ENCODE measurements at regions not wholly inside any gene's neighbourhood (a gene's known extent, or its start where the extent isn't known, plus 50 kb on each side); places are given as distances from the start of the nearest gene placed in this dataset.
"Not testable (repeated sequence)": the region's sequence is repeated elsewhere in the genome, so short reads cannot be mapped to it uniquely, and the experiment has no call there.

DNA sequence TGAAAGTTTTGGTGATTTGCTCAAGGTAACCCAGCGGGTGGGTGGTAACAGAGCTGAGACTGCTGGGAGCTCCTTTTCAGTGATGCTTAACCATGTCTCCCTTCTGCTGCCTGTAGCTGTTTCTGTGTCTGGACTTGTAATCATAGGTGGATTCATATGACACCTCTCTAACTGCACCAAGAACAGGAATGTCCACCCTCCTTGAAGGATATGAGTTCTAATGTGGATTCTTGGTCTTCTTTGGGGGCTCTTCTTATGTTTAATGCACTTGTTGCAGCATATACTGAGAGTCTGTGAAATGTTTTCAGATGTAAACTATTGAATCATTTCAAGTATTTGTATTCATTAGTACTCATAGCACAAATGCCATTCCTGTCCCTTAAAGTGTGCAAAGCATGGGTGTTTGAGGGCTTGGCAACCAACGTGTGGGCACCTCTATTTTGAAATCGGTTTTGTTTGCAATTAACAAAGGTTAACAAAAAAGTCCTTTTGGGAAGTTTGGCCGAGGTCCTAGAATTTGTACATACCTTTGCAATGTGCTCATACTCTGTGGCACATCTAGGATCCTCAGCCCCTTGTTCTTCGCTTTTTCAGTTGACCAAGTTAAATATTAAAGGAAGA lies 138.0 kb downstream of the SOX4 start:
- TF ChIP-seq, protein P1, sequence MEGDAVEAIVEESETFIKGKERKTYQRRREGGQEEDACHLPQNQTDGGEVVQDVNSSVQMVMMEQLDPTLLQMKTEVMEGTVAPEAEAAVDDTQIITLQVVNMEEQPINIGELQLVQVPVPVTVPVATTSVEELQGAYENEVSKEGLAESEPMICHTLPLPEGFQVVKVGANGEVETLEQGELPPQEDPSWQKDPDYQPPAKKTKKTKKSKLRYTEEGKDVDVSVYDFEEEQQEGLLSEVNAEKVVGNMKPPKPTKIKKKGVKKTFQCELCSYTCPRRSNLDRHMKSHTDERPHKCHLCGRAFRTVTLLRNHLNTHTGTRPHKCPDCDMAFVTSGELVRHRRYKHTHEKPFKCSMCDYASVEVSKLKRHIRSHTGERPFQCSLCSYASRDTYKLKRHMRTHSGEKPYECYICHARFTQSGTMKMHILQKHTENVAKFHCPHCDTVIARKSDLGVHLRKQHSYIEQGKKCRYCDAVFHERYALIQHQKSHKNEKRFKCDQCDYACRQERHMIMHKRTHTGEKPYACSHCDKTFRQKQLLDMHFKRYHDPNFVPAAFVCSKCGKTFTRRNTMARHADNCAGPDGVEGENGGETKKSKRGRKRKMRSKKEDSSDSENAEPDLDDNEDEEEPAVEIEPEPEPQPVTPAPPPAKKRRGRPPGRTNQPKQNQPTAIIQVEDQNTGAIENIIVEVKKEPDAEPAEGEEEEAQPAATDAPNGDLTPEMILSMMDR (IDR thresholded peaks at IDR 0.05; ENCODE audit: low read depth, low read length): no peak
- H3K4me3 ChIP-seq (ENCODE audit: low read depth, low read length): no peak overlapping the region
- peak; percentile 77 for DNase-seq (ENCODE audit: low read depth, low spot score)
- in situ Hi-C loops (cut with HindIII; ENCODE audit: low sequenced_read_pairs): no loop called here

DNA sequence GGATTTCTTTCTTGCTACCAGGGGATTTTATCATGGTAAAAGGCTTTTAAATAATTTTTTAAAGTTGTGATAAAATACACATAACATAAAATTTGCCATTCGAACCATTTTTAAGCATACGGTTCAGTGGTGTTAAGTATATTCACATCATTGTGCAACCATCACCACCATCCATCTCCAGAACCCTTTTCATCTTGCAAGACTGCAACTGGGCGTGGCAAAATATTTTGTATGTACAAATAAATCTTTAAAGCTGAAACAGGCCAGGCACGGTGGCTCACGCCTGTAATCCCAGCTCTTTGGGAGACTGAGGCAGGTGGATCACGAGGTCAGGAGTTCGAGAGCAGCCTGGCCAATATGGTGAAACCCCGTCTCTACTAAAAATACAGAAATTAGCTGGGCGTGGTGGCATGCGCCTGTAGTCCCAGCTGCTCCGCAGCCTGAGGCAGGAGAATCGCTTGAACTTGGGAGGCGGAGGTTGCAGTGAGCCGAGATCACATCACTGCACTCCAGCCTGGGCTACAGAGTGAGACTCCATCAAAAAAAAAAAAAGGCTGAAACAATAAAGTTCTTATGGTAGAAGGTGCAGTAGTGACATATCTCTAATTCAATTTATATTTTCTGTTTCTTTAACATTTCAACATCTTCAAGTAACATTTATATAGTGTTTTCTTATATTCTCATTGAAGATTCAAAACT lies 138.6 kb downstream of the SOX4 start:
- in situ Hi-C loops (cut with HindIII; ENCODE audit: low sequenced_read_pairs); H3K4me3 ChIP-seq (ENCODE audit: low read depth, low read length); DNase-seq (ENCODE audit: low read depth, low spot score): not testable (repeated sequence)

DNA sequence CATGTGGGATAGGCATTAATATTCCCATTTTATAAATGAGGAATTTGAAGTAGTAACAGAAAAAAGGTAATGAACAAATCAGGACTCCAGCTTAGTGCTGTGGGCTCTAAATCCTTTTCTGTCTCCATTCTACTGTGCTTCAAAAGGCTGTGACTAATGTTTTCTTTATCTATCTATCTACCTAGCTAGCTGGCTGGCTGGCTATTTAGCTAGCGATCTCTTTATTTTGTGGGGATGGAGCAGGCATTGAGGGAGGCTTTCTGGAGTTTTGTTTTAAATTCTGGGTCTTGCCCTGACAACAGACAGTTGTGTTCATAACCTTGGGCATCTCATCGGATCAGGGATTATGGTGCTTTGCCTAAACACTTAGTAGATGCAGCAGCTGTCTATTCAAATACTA lies 139.2 kb downstream of the SOX4 start:
- DNase-seq (ENCODE audit: low read depth, low spot score): peak; percentile 24
- no peak overlapping the region for H3K4me3 ChIP-seq (ENCODE audit: low read depth, low read length)
- TF ChIP-seq, protein P1 (IDR thresholded peaks at IDR 0.05; ENCODE audit: low read depth, low read length): no peak
- in situ Hi-C loops (cut with HindIII; ENCODE audit: low sequenced_read_pairs): no loop called here

DNA sequence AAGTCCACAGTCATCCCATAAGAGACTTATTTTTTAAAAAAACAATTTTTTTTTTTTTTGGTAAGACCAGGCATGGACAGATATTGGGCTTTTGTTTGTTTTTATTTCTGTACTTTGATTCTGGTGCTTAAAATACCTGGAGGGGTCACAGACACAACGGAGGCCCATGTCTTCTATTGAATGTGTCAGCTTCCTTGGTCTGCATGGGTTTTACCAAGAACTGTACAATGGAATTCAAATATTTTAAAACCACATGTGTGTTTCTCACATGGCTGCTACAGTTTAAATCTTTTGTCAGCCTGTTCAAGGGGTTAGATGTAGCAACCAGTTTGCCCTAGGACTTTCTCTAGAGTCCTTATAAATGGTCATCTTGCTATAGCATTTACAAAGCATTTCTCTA lies 139.8 kb downstream of the SOX4 start:
- in situ Hi-C loops (cut with HindIII; ENCODE audit: low sequenced_read_pairs): no loop called here
- peak; percentile 43 for DNase-seq (ENCODE audit: low read depth, low spot score)

DNA sequence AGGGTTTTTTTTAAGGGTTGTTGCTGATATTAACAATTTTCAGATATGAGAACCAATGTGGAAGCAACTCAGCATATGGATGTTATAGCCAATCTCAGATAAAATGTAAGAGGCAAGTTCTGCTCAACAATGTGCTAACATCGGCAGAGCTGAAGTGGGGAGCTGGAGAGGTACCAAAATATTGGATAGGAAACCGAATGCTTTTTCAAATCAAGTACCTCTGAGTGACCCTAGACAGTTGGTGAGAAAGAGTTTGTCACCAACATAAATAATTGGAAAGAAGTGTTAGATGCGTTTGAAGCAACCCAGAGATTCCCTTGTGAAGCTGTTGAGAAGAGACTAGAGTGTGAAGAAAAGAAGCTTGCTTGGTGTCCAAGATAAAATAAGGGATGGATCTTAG lies 140.7 kb downstream of the SOX4 start:
- in situ Hi-C loops (cut with HindIII; ENCODE audit: low sequenced_read_pairs): no loop called here
- no peak for DNase-seq (ENCODE audit: low read depth, low spot score)

More for the DNA sequence above, 139.8 kb downstream of the SOX4 start:
- H3K4me3 ChIP-seq (ENCODE audit: low read depth, low read length): no peak overlapping the region
- TF ChIP-seq, protein P1 (IDR thresholded peaks at IDR 0.05; ENCODE audit: low read depth, low read length): no peak

DNA sequence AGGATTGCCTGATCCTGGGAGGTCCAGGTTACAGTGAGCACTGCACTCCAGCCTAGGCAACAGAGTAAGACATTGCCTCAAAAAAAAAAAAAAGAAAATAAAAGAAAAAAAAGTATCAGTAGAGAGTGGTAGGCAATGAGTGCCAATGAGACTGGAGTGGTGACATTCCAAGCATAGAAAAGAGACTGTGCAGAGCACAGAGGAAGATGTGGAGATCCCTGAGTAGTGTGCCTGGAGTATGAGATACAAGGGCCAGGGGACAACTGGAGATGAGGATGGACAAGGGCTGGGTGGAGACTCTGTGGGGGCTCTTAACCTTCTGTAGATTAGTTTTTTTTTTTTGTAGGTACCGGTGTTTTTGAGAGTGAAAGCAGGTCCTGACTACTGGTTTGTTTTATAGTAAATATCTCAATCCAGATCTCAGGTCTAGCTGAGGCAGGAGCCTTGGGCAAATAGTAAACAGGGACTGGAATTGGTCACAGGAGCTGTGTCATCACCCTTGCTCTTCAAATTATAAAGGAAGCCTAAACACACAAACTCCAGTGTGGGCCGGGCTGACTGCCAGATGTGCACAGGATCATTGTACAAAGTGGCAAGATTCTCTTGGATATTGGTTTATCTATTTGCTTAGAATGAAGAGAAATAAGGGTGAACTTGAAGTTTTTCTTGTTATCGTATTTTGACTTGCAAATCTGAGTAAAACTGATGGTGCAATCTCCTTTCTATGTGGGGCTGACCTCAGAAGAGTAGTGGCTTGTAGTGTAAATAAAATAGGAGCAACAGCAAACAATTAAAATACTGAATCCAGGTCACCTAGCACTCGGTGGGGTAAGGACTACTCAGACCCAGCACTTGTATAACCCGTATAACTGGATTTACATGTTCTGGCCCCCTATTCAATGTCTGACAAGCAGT lies 144.9 kb downstream of the SOX4 start:
- peak; percentile 33 for DNase-seq (ENCODE audit: low read depth, low spot score)
- TF ChIP-seq, protein P1 (IDR thresholded peaks at IDR 0.05; ENCODE audit: low read depth, low read length): no peak
- H3K4me3 ChIP-seq (ENCODE audit: low read depth, low read length): no peak overlapping the region
- in situ Hi-C loops (cut with HindIII; ENCODE audit: low sequenced_read_pairs): no loop called here

More for the DNA sequence above, 140.7 kb downstream of the SOX4 start:
- H3K4me3 ChIP-seq (ENCODE audit: low read depth, low read length): no peak overlapping the region
- TF ChIP-seq, protein P1 (IDR thresholded peaks at IDR 0.05; ENCODE audit: low read depth, low read length): no peak
